HG02885 (cell line): ENCODE measurements at regions not wholly inside any gene's neighbourhood (a gene's known extent, or its start where the extent isn't known, plus 50 kb on each side); places are given as distances from the start of the nearest gene placed in this dataset.
"Not testable (repeated sequence)": the region's sequence is repeated elsewhere in the genome, so short reads cannot be mapped to it uniquely, and the experiment has no call there.

ENCODE experiments used
- ATAC-seq: cut with Tn5 transposase; IDR thresholded peaks from one replicate; pipeline ENCODE4 v1.9.1; 2021; ENCODE audit warnings: mild to moderate bottlenecking; ENCODE audit not compliant: unreplicated experiment, poor library complexity

DNA sequence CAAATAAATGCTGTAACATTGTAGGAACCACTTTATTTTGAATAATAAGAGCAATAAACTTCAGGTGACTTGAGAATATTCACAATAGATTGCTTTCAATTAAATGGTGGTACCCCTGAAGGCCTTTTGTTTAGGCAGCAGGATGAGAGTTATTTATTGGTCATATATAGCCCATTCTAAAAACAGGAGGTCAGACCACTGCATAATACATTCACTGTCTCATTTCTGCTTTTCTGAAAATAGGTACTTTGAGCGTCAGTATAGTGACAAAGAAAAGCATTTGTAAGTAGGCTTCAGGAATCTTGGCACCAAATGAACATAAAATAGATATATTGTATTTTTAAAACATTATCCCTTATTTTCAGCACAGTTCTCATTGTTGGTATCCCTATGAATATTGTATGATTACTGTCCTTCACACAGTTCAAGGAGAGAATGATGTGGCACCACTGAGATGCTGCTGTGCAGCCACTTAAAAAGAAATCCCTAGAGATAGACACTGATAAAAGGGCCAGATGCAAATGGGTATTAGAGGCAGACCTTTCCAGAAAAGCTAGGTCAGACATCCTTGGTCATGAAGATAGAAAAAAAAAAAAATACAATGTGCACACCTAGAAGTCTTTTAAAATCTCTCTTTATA is 381.8 kb upstream of the ST8SIA4 start:
- ATAC-seq: no peak

GRCh38 chr5:101283938-101284337 is 380.9 kb upstream of the ST8SIA4 start:
- ATAC-seq: not testable (repeated sequence)

DNA sequence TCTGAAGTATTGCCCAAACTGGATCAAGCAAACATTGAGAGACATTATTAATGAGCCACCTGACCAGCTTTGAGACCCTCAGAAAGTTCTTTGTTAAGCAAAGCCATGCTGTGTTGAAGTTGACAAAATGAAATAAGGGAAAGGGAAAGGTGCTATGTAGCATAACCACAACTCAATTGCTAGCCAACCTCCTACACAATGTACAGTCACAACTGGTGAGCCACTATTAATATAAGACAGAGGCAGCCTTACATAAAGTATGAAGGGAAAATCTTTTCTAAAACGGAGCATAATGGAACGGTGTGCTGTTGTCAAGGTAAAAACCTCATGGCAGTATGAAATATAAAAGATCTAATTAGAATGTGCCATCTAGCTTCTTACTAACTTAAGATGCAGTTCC is 375.8 kb upstream of the ST8SIA4 start:
- no peak for ATAC-seq

GRCh38 chr5:101278011-101278687 is 375.1 kb upstream of the ST8SIA4 start:
- no peak for ATAC-seq

GRCh38 chr5:101271945-101272344 is 368.9 kb upstream of the ST8SIA4 start:
- ATAC-seq: no peak

DNA sequence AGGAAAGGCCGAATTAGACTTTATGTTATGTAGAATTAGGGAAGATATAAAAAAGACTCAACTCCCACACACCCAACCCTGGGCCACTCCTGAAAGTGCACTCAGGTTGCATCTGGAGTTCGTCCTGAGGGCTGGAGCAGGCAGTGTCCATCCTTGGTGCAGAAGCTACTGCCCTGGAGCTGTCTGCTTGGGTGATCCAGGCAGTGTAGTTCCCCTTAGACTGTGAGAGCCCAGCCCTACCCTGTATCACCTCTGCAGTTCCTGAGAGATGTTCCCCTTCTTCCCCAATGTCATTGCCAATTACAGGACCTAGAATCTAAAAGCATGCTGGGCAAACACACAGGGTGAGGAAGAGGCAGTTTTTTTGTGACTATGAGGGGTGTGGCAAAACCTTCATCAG is 368.3 kb upstream of the ST8SIA4 start:
- no peak for ATAC-seq

- ATAC-seq: no peak
Measured at GRCh38 chr5:101260857-101261256, 357.8 kb upstream of the ST8SIA4 start.

DNA sequence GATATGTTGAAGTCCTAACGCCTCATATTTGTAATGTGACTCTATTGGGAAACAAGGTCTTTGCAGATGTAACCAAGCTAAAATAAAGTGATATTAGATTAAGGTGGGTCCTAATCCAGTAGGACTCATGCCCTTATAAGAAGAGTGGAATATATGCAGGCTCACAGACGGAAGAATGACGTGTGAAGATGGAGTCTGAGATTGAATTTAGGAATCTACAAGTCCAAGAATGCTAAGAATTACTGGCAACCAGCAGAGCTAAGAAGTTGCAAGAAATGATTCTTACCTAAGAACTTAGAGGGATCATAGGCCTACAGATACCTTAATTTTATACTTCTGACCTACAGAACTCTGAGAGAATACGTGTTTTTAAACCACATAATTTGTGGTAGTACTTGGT is 350.0 kb upstream of the ST8SIA4 start:
- ATAC-seq: no peak

DNA sequence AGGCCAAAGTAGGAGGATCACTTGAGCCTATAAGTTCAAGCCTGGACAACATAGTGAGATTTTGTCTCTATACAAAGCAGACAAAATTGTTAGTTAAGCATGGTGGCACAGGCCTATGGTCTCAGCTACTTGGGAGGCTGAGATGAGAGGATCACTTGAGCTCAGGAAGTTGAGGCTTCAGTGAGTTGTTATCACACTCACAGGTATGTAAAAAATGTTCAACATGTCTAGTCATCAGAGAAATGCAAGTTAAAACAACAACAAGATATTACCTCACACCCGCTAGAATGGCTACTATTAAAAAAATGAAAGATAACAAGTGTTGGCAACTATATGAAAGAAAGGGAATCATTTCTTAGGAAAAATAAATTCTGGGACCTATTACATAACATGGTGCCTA is 341.5 kb upstream of the ST8SIA4 start:
- ATAC-seq: no peak

DNA sequence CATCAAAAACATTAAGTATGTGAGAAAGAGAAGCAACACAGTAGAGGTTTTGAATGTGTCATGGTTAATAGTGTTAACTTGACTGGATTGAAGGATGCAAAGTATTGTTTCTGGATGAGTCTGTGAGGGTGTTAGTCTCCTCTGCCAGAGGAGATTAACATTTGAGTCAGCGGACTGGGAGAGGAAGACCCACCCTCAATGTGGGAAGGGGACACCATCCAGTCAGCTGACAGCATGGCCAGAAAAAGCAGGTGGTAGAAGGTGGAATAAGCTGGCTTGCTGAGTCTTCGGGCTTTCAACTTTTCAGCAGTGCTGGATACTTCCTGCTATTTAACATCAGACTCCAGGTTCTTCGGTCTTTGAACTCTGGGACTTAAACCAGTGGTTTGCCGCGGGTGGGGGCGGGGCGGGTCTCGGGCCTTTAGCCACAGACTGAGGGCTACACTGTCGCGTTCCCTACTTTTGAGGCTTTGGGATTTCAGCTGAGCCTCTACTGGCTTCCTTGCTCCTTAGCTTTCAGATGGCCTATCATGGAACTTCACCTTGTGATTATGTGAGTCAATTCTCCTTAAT is 309.9 kb upstream of the ST8SIA4 start:
- no peak for ATAC-seq

GRCh38 chr5:101206534-101206933 is 303.5 kb upstream of the ST8SIA4 start:
- ATAC-seq: no peak

GRCh38 chr5:101205065-101205464 is 302.0 kb upstream of the ST8SIA4 start:
- ATAC-seq: not testable (repeated sequence)

DNA sequence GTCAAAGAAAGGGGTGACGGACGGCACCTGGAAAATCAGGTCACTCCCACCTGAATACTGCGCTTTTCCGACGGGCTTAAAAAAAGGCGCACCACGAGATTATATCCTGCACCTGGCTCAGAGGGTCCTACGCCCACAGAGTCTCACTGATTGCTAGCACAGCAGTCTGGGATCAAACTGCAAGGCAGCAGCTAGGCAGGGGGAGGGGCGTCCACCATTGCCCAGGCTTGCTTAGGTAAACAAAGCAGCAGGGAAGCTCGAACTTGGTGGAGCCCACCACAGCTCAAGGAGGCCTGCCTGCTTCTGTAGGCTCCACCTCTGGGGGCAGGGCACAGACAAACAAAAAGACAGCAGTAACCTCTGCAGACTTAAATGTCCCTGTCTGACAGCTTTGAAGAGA is 277.3 kb upstream of the ST8SIA4 start:
- not testable (repeated sequence) for ATAC-seq

GRCh38 chr5:101176605-101177004 is 273.5 kb upstream of the ST8SIA4 start:
- ATAC-seq: no peak

DNA sequence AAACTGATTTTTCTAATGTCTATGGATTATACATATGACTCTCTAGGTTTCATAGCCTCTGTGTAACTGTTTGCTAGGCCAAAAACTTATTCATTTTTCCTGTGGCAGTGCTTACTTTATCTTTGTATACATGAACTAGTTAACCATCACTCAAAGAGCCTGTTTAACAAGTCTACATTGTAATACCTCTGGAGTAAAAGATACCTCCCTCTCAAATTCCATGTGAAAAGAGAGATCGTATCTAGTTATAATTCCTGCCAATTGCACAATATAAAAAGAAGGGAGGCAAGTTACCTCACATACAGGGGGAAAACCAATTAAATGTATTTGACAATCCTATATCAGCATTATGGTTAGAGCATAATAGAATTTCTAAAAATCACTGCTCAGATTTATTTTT is 271.9 kb upstream of the ST8SIA4 start:
- no peak for ATAC-seq

- no peak for ATAC-seq
Measured at GRCh38 chr5:101163088-101163487, 260.0 kb upstream of the ST8SIA4 start.

DNA sequence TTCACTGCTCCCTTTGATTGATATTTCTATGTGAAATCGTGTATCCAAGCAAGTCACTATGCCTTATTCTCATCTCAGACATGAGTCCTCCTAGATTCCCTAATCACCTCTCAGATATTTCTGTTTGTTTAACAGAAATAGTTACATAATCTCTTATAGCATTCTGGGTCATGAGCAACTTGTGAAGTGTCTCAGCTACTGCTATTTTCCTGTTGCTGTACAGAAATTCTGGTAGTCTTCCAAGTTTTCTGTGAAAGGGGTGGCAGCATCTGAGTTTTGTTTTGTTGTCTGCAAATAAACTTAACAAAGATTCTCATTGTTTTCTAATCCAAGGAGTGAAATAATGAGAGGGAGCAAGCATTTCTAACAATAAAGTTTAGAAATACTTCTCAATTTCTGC is 256.9 kb upstream of the ST8SIA4 start:
- ATAC-seq: no peak

DNA sequence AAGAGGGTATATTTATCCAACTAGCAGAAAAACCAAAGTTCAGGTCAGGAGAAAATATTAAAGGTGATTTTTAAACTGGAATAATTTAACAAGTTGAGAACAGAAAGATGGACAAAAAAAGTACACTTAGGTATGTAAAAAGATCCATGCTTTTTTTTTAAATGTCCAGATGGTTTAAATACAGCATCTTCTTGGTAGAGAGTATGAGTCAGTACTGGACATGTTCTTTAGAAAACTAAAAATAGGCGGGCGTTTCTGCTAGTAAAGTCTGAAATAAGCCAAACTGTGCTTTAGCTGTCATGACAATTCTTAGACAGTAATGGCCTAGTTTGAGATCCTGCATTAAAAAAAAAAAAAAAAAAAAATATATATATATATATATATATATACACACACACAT is 255.9 kb upstream of the ST8SIA4 start:
- no peak for ATAC-seq

GRCh38 chr5:101153526-101153925 is 250.4 kb upstream of the ST8SIA4 start:
- no peak for ATAC-seq

GRCh38 chr5:101143526-101143925 is 240.4 kb upstream of the ST8SIA4 start:
- no peak for ATAC-seq

DNA sequence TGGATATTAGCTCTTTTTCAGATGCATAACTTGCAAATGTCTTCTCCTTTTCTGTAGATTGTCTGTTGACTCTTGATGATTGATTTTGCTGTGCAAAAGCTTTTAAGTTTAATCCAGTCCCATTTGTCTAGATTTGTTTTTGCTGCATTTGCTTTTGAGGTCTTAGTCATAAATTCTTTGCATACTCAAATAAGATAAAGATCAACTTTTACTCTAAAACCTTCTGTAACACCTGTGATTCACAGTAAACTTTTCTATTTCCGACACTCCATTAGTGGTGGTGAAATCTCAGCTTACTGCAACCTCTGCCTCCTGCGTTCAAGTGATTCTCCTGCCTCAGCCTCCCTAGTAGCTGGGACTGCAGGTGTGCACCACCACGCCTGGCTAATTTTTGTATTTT is 239.0 kb upstream of the ST8SIA4 start:
- ATAC-seq: no peak

GRCh38 chr5:101136454-101136853 is 233.4 kb upstream of the ST8SIA4 start:
- no peak for ATAC-seq
